NCI-H1105 (cell line): ENCODE measurements at regions not wholly inside any gene's neighbourhood (a gene's known extent, or its start where the extent isn't known, plus 50 kb on each side); places are given as distances from the start of the nearest gene placed in this dataset.

Experiments
- DNase-seq: peaks from one replicate; lab custom pipeline; 2025; lab: John Stamatoyannopoulos, UW

DNA sequence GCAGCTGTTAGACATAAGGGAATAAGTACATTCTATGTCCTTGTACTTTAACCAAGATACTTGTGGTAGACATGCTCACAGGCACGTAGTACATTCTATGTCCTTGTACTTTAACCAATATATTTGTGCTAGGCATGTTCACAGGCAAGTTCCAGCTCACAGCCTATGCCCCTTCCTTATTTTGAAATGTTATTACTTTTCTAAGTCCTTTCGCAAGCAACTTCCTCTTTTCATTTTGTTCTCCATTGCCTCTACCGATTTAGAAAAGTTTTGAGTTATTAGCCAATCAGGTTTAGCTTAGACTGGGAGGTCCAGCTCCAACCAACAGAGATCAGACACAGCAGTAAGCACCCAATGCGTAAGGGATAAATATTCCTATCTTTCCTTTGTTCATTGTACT lies 60.1 kb upstream of the NUDT7 start:
- no peak for DNase-seq

DNA sequence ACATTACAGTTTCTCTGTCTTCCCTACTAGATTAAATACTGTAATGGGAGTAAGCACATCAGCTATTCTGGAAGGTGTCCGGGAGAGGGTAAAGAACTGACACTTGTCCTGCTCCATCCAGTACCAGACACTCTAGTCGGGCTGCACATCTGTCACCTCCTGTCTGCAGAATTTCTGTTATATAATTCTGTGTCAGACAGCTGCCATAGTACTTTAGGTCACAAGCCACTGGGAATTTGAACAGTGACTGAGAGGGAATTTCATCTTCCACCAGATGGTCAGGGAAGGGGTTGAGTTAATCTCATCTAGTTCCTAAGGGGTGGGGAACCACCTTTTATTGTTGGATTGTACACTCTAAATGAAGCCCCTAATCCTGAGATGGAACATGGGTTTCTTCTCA lies 58.6 kb upstream of the NUDT7 start:
- no peak for DNase-seq

DNA sequence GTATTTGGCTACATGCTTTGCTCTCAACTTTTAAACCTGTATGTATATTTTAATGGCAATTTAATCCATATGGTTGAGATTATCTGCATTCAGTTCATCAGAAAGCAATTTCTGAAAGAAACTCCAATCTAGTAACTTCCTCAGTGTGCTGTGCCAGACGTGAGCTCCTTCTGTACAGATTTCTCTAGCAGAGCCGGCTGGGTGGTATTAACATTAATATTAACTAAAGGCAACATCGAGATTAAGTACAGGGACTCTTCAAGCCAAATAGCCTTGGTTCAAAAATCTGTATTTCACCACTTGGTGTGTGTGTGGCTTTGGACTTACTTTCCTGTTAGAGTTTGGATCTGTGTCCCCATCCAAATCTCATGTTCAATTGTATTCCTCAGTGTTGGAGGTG lies 55.5 kb upstream of the NUDT7 start:
- no peak for DNase-seq

DNA sequence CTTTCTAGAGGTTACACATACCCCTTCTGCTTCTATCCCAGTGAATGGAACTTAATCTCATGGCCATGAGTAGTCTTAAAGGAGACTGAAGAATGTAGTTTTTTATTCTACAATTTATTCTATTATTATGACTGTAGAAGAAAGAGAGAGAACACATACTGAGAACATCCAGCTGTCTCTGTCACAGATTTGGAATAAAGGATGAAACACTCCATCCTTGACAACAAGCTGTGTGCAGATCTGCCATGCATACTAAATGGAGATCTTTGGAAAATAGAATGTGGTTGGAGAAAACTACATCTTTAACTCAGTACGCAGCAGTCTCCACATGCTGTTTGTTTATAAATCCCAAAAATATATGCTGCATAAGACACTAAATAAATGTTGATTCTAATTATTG lies 54.1 kb upstream of the NUDT7 start:
- no peak for DNase-seq

DNA sequence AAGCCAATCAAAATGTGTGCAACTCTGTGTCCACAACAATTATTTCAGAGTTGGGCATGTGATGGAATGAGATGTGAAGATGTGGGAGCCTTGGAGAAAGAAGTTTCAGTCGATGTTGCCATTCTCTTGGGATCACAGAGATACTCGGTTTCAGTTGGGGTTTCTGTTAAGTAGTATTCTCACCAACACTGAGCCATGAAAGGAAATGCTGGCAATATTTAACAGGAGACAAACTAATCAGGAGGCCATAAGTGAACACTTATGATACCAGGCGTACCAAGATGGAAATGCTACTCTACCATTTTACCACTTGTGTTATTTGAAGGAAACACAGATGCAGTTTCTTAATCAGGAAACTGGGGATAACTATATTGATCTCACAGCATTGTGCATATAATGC lies 53.3 kb upstream of the NUDT7 start:
- DNase-seq, result no peak
